ENCODE measurements at regions not wholly inside any gene's neighbourhood (a gene's known extent, or its start where the extent isn't known, plus 50 kb on each side); places are given as distances from the start of the nearest gene placed in this dataset.

GRCh38 chr3:31357451-31357850 is 175.3 kb upstream of the STT3B start:
- DNase-seq = no peak

- DNase-seq = no peak
Measured at GRCh38 chr3:31358473-31359070, 174.2 kb upstream of the STT3B start.

GRCh38 chr3:31361371-31362273 is 171.1 kb upstream of the STT3B start:
- DNase-seq = no peak

DNA sequence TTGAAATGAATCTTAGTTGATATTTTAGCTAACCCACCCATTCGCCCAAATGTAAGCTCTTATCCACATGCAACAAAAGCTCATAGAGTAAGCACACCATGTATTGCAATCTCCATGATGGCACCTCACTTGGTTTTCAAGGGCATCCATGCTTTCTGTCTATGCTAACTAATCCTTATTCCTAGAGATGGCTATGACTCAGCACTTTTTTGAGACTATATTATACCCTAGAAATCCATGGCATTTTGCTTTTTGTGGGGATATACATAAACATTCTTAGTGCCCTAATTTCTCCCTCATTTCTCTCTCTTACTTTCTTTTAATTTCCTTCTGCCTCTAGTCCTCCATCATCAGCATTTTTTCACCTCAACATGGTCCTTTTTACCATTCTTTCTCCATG is 168.5 kb upstream of the STT3B start:
- DNase-seq = no peak

GRCh38 chr3:31364711-31365110 is 168.0 kb upstream of the STT3B start:
- DNase-seq = no peak

- DNase-seq = no peak
Measured at GRCh38 chr3:31367518-31367917, 165.2 kb upstream of the STT3B start.

- DNase-seq = no peak
Measured at GRCh38 chr3:31369637-31370379, 162.9 kb upstream of the STT3B start.

GRCh38 chr3:31370380-31370666 is 162.4 kb upstream of the STT3B start:
- no peak for DNase-seq

DNA sequence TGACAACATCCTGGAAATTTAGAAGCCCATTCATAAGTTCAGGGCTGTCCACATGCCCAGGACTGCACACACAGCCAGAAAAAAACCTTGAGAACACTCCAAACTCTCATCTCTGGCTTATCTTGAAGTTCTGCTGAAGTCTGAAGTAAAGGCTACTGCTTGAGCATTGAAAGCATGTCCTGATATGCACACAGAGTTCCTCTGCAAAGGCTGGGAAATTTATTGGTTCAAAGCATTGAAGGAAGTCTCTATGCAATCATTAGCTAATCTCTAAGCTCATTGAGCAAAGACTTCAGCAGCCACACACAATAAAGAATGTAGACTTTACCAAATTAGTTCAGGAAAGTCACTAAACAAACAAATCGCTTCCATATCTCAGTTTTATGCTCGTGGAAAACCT is 162.0 kb upstream of the STT3B start:
- DNase-seq = no peak

DNA sequence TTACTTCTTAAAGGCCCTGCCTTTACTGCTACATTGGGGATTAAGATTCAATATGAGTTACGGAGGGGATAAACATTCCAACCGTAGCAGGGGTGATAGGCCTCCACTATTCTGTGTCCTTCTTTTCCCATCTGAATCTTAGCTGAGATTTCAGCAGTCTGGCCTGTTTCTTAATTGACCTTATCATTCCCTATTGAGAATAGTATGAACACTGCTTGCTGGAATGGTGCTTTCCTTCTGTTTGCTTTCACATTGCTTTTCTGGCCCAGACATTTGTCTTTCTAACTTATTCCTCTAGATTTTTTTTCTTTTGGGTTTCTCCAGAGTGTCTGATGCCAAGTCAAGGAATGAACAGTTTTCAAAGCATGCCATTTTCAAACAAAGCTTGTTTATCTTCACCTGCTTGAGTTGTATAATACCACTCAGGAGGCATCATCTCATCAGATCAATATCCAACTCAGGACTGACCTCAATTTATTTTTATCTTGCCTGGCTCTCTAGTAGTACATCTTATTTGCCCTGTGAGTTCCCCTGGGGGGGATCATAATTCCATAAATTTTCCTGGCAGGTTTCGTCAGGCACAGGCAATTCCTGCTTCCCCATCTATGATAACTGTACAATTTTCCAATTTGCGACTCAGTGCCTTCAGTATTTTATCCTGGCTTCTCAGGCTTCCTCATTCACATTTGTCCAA is 161.1 kb upstream of the STT3B start:
- DNase-seq = no peak

- no peak for DNase-seq
Measured at GRCh38 chr3:31373681-31374080, 159.0 kb upstream of the STT3B start.

- no peak for DNase-seq
Measured at GRCh38 chr3:31377045-31377642, 155.6 kb upstream of the STT3B start.

GRCh38 chr3:31378231-31378630 is 154.5 kb upstream of the STT3B start:
- no peak for DNase-seq

GRCh38 chr3:31379598-31379997 is 153.1 kb upstream of the STT3B start:
- DNase-seq = no peak

GRCh38 chr3:31382856-31383255 is 149.9 kb upstream of the STT3B start:
- no peak for DNase-seq

DNA sequence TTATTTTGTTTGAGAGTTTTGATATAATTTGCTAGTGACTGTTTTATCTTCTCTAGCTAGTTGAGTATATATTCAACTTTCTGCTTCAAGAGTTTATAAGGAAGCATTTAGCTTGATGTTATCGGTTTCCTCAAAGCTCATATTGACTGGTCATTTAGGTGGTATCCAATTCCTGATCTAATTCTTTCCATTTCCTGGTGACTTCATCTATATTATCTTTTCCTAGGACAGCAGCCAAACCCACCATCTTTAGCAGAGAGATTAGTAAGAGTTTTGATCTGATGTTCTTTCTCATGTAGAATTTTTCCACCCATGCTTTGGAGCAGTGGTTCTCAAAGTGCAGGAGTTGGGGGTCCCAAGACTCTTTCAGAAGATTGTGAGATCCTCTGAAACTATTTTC is 148.6 kb upstream of the STT3B start:
- DNase-seq = no peak

GRCh38 chr3:31389939-31390338 is 142.8 kb upstream of the STT3B start:
- DNase-seq = no peak

- no peak for DNase-seq
Measured at GRCh38 chr3:31390466-31390865, 142.3 kb upstream of the STT3B start.

DNA sequence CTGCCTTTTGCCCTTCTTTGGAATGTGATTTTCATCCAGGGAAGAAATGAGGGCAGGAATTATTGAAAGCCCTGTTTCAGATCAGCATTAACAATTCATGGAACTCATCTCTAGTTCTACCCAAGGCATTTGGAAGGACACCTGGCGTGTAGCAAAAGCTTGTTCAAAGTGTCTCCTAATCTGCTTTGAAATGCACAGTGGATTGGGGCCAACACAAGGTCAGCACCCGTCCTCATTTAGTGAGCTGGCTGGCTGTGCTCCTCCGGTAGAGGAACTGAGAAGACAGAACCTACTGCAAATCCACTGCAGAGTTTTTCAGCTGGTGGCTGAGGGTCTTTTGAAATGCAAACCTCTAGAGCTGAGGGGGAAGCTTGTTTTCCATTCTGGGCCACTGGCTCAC is 141.6 kb upstream of the STT3B start:
- DNase-seq = no peak

DNA sequence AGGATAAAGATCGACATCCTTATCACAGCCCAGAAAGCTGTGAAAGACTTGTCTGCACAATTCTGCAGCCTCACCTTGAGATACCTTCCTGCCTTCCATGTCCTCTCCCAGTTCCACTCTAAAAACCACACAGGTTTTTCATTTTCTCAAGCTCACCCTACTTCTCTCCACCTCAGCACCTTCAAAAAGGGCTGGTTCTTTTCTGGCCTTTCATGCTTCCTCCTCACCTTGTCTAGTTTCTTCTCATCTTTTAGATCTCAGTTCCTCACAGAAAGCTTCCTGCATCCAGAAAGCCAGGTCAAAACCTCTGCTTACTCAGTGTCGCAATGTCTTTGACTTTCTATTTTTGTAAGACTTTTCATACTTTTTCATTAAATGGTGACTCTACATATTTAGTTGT is 140.2 kb upstream of the STT3B start:
- no peak for DNase-seq

DNA sequence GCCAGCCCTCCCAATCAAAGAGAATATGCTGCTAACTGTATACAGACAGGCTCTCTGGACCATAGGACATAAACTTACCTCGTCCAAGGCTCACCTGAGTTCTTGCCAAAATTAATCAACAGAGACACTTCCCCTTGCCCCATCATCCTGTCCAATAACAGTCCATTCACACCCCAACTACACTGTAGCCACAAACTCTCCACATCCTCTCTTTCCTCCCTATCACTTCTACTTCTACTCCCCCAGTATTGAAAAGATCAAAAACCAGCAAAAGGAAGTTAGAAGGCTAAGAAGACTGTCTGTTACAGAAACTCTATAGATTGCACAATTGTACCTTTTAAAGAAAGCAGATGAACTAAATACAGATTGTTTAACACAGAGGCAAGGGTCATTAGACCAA is 133.5 kb upstream of the STT3B start:
- no peak for DNase-seq

DNA sequence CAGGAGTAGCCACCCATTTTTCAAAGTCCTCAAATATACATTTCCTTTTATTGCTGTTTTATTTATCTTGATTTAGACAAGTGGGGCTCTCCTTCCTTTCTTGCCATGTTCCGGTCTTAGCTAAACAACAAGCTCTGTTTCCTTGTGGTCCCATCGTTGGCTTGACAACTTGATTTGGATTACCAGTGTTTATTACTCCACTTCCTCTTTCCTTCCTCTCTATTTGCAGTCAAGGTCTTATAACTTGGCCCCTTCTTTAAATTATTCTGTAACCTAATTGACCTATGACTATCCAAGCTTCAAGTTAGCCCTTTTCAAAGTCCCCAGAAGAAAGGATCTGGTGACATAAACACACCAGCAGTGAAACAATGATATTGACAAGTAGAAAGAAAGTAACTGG is 130.6 kb upstream of the STT3B start:
- no peak for DNase-seq

DNA sequence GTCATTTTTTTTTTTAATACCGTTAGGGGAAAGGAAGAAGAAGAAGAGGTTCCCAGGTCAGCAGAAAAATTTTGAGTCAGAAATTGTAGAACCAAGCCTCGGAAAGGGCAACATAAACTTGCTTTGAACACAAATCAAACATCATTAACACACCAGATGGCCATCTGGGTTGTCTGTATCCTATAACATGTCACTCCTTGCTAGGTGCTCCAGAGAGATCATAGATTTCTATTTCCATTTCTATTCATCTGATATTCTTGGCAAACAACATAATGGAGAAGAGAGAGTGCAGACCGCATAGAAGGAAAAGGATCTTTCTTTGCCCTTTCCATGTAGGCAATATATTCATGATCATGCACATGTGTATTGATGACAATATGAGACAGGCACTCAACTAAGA is 129.5 kb upstream of the STT3B start:
- DNase-seq = no peak

Data from activated CD8-positive, alpha-beta memory T cell treated with anti-CD3 and anti-CD28 coated beads, Interleukin-2, amount 50 U/mL, for 4 hours (primary cell).